ENCODE measurements at regions not wholly inside any gene's neighbourhood (a gene's known extent, or its start where the extent isn't known, plus 50 kb on each side); places are given as distances from the start of the nearest gene placed in this dataset.

DNA sequence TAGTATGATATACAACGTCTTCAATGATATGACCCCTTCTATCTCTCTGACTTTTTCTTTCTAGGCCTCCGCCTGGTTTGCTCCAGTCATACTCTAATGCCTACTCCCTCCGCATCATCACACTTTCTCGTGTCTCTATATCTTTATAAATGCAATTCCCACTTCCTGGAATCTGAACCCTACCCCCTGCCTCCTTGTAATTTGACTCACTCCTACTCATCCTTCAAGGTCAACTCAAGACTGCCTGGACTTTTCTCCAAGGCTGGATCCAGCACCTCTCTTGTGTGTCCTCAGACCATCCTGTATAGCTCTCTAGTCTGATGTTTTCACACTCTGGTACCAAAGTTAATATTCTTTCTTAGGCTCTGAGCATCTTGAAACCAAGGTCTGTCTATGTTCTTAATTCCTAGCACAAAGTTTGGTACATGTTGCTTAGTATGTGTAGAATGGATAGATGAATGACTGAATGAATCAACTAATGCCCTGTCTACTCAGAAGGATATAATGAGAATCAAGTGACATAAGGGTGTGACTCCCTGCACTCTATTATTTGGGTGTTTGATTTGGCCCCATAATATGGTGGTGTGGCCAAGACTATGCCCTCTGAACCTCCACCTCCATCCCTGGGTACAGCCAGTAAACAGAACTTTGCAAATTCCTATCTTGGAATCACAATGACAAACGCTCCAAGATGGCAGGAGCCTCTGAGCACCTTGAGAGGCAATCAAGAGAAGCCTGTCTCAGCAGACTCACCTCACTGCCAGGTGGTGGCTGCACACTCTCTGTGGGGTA lies 74.3 kb upstream of the SERP2 start:
- no peak overlapping the region for H3K4me3 Mint-ChIP-seq
- POLR2A ChIA-PET = no interaction called here
- ATAC-seq (no peak), DNase-seq (no peak)
- H3K36me3 Mint-ChIP-seq = no peaks in the 10 kb centered on the region
- H3K9me3 Mint-ChIP-seq = no peaks in the 10 kb centered on the region
- H3K4me1 Mint-ChIP-seq = peaks cover 6 to 13% (median 12%) of the 10 kb centered on the region in 4 donors
- no peak overlapping the region for H3K27ac Mint-ChIP-seq
- H3K27me3 Mint-ChIP-seq = peaks cover 2 to 9% (median 4%) of the 10 kb centered on the region in 5 donors

DNA sequence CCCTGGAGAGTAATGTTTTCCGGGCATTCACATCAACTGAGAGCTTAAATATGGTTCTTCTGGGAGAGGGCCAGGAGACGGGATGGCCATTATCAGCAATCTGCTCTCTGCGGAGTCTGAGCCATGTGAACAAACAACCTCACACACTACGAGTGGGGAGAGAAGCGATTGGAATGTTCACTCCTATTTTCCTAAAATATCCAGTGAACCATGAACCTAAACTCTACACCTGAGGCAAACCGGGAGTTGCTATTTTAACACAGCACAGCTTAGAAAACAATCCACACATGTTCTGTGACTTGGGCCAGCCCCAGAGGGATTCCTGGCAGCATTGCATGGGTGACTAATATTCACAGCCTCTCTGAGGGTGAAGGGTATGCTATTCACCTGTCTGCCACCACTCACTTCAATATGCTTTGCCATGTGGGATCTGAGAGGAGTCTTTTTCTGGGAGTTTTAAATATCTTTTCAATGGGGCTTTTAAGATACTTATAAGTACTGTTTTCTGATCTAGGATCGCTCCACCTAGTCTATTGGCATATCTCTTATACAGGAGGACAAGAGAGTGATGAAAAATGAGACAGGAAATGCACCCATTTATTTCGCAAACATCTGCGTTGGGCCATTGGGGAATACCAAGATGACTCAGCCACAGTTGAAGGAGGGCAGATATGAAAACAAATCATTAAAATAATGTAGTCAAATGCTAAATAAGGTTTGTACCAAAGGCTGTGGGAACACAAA lies 72.6 kb upstream of the SERP2 start:
- Mint-ChIP-seq H3K9me3 (no peaks in the 10 kb centered on the region), H3K4me3 (no peak overlapping the region), H3K4me1 (peaks cover 12 to 21% (median 13%) of the 10 kb centered on the region in 4 donors), H3K36me3 (no peaks in the 10 kb centered on the region), H3K27me3 (peaks cover 2 to 9% (median 4%) of the 10 kb centered on the region in 5 donors), H3K27ac (peak overlapping the region in 3 of 10 donors; percentile 3 to 40 (median 5))
- POLR2A ChIA-PET = no interaction called here
- no peak for ATAC-seq
- DNase-seq = no peak

DNA sequence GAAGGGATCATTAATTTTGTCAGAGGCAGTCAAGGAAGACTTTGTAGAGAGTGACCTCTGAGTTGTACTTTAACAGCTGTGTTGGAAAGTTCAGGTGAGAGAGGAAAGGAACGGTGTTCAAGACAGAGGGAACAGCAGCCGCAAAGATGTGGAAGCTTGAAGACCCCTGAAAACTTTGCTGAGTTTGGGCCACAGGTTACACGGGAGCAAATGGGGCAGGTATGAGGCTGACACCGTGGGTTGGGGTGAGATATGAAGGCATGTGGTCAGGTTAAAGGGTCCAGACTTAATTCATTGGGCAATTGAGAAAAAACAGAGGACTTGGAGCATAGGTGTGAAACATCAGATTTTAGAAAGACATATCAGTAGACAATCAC lies 72.0 kb upstream of the SERP2 start:
- POLR2A ChIA-PET = no interaction called here
- Mint-ChIP-seq H3K27ac (peak overlapping the region in 2 of 10 donors; percentile 3 to 5), H3K36me3 (no peaks in the 10 kb centered on the region), H3K9me3 (no peaks in the 10 kb centered on the region), H3K4me3 (no peak overlapping the region), H3K4me1 (peaks cover 16 to 27% (median 19%) of the 10 kb centered on the region in 4 donors), H3K27me3 (peaks cover 2 to 9% (median 4%) of the 10 kb centered on the region in 5 donors)
- DNase-seq = no peak
- ATAC-seq = no peak

DNA sequence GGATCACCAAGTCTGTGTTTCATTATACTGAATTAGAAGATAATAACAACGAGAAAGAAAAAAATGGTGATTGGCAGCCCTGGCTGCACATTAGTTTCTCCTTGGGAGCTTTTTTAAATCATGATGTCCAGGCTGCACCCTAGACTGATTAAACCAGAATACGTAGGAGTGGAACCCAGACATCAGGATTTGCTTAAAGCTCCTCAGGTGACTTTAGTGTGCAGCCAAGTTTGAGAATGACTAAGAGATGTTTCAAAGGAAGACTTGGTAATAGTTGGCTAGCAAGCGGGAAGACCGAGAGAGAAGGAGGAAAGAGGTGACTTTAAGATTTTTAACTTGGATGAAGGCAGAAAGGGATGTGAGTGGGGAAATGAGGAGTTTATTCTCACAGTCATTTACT lies 71.4 kb upstream of the SERP2 start:
- ATAC-seq (no peak), DNase-seq (no peak)
- H3K4me3 Mint-ChIP-seq = no peak overlapping the region
- H3K36me3 Mint-ChIP-seq = no peaks in the 10 kb centered on the region
- no peak overlapping the region for H3K27ac Mint-ChIP-seq
- no peaks in the 10 kb centered on the region for H3K9me3 Mint-ChIP-seq
- peaks cover 1 to 9% (median 4%) of the 10 kb centered on the region in 5 donors for H3K27me3 Mint-ChIP-seq
- H3K4me1 Mint-ChIP-seq = peaks cover 20 to 32% (median 24%) of the 10 kb centered on the region in 4 donors
- POLR2A ChIA-PET = no interaction called here

DNA sequence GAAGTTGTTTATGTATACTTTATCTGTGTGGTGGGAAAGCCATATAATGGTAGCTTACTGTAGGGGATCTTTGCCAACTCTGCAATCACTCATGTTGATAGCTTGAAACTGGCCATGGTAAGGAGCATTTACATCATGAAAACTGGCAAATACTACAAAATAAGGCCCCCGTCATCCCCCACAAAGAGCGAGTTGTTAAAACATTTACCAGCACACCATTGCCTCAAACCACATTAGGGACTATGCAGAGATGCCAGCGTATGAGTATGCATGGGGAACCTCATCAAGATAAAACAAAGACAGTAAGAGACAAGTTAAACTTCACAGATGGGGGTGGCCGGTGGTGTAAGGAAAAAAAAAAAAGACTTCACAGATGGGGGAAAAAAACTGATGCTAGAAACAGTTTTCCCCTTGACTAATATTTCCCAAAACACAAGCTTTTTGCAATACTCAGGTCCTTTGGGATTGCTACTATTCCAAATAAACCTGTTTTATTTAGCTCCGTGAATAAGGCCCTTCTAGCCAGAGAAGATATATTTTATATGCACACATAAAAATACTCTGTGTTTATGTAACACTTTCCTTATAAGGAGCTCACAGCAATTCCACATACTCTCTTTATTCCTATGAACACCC lies 70.6 kb upstream of the SERP2 start:
- ATAC-seq (peak in 1 of 2 donors; percentile 25), DNase-seq (peak in 2 of 10 donors; percentile 13 to 36)
- Mint-ChIP-seq H3K9me3 (no peaks in the 10 kb centered on the region), H3K4me3 (no peak overlapping the region), H3K27ac (no peak overlapping the region), H3K36me3 (no peaks in the 10 kb centered on the region), H3K4me1 (peaks cover 20 to 36% (median 26%) of the 10 kb centered on the region in 4 donors), H3K27me3 (peaks cover 1 to 9% (median 4%) of the 10 kb centered on the region in 5 donors)
- POLR2A ChIA-PET = interaction anchor here (0.6 kb wide), 1 partner anchor 140 kb away, joined by 5 read pairs; no protein-coding TSS in a partner anchor

DNA sequence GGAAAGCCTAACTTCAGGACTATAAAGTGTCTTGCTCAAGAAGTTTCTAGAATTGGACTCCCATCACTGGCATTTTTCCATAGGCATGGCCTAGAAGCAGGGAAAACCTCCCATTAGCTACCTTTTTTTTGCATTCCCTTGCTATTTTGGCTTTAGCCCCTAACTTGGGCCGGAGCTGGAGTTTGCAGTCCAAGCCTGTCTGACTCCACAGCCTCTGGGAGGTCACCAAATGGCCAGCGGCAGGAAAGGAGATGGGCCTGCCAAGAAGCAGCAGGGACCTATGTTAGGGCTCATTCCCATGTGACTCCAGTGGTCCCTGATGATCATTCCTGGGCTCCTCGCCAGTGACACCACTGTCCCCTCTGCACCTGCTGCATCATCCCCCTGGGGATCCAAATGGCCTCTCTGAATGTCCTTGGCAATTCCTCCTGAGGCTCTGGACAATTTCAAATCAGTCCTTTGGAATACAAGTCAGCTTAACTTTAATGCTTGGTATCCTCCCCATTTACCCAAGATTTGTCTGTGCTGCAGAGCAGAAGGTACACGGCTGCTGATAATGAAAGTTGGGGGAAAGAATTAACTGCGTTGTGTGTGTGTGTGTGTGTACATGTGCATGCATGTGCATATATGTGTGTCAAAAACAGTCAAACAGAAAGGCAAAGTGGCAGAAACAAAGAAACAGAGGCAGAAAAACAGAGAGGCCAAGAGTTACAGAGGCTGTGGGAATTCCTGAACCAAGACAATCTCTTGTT lies 69.8 kb upstream of the SERP2 start:
- POLR2A ChIA-PET = no interaction called here
- peak overlapping the region in 5 of 10 donors; percentile 39 to 65 (median 47) for H3K27ac Mint-ChIP-seq
- no peaks in the 10 kb centered on the region for H3K9me3 Mint-ChIP-seq
- peaks cover 1 to 9% (median 4%) of the 10 kb centered on the region in 5 donors for H3K27me3 Mint-ChIP-seq
- H3K4me3 Mint-ChIP-seq = no peak overlapping the region
- no peak for ATAC-seq
- DNase-seq = no peak
- peaks cover 20 to 36% (median 26%) of the 10 kb centered on the region in 4 donors for H3K4me1 Mint-ChIP-seq
- H3K36me3 Mint-ChIP-seq = no peaks in the 10 kb centered on the region

DNA sequence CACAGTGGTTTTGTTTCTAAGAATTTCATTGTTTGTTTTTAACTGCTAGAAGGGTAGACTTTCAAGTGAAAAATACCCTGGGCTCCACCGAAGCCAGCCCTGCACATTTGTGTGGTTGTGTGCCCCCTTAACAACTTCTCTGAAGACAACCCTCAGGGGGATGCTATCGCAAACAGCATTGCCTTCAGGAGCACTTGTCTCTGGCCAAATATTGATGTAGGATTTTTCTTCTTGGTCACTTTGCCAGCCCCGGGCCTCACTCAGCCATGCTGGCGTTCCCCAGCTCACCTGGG lies 69.2 kb upstream of the SERP2 start:
- no peak for ATAC-seq
- POLR2A ChIA-PET = no interaction called here
- no peak for DNase-seq
- no peaks in the 10 kb centered on the region for H3K36me3 Mint-ChIP-seq
- peaks cover 20 to 36% (median 26%) of the 10 kb centered on the region in 4 donors for H3K4me1 Mint-ChIP-seq
- H3K27me3 Mint-ChIP-seq = peaks cover 1 to 9% (median 4%) of the 10 kb centered on the region in 5 donors
- H3K4me3 Mint-ChIP-seq = no peak overlapping the region
- H3K9me3 Mint-ChIP-seq = no peaks in the 10 kb centered on the region
- H3K27ac Mint-ChIP-seq = peak overlapping the region in 4 of 10 donors; percentile 25 to 55 (median 38)

DNA sequence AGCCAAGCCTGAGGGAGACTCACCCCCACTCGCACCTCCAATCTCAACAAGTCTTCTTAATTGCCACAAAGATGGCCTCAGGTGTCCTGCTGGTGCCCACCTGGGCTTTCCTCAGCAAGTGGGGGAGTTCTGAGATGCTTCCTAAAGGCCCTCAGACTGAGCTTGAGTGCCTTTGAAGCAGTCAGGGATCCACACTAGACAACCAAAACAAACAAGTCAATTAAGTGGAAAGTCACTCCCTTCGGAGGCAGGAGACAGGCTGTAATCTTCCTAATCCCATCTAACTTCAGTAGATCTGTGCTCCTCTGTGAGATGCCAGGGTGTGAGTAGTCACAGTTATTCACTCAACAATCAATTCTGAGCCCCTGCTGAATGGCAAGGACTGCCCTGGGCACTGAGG lies 68.3 kb upstream of the SERP2 start:
- no peak for DNase-seq
- peaks cover 0 to 5% (median 2%) of the 10 kb centered on the region in 5 donors for H3K27me3 Mint-ChIP-seq
- H3K27ac Mint-ChIP-seq = peak overlapping the region in 5 of 10 donors; percentile 1 to 95 (median 78)

DNA sequence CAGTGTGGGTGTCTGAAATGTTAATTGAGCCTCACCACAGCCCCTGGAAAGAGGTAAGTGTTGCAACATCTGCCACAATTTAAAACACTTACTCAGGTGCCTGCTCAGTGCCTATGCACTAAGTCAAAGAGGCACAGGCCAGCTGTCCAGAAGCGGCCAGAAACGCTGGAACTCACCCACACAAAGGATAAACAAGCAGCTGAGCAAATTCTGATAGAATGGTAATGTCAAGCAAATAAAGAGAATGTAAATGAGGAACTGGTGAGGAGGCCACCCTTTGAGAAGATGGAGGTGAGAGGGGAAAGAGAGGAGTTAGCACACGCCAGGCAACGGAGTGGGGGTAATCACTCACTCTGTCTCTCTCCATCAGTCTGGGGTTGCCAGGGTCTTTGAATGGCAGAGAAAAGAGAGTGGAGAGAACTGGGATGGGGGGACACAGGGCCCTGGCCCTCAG lies 67.7 kb upstream of the SERP2 start:
- Mint-ChIP-seq H3K4me3 (peak overlapping the region in 8 of 10 donors; percentile 4 to 79 (median 56)), H3K36me3 (no peaks in the 10 kb centered on the region), H3K9me3 (no peaks in the 10 kb centered on the region), H3K4me1 (peaks cover 17 to 36% (median 26%) of the 10 kb centered on the region in 4 donors), H3K27ac (peak overlapping the region in 9 of 10 donors; percentile 74 to 95 (median 82)), H3K27me3 (peaks cover 0 to 3% (median 0%) of the 10 kb centered on the region in 5 donors)
- POLR2A ChIA-PET = interaction anchor here (1.0 to 1.3 kb wide), 2 partner anchors 27 to 32 kb away, joined by 4 to 5 read pairs; no protein-coding TSS in a partner anchor
- ATAC-seq (peak in 1 of 2 donors; percentile 3), DNase-seq (no peak)

More for the DNA sequence above, 68.3 kb upstream of the SERP2 start:
- Mint-ChIP-seq H3K36me3 (no peaks in the 10 kb centered on the region), H3K4me3 (no peak overlapping the region), H3K4me1 (peaks cover 18 to 36% (median 26%) of the 10 kb centered on the region in 4 donors), H3K9me3 (no peaks in the 10 kb centered on the region)
- no peak for ATAC-seq
- POLR2A ChIA-PET = no interaction called here

DNA sequence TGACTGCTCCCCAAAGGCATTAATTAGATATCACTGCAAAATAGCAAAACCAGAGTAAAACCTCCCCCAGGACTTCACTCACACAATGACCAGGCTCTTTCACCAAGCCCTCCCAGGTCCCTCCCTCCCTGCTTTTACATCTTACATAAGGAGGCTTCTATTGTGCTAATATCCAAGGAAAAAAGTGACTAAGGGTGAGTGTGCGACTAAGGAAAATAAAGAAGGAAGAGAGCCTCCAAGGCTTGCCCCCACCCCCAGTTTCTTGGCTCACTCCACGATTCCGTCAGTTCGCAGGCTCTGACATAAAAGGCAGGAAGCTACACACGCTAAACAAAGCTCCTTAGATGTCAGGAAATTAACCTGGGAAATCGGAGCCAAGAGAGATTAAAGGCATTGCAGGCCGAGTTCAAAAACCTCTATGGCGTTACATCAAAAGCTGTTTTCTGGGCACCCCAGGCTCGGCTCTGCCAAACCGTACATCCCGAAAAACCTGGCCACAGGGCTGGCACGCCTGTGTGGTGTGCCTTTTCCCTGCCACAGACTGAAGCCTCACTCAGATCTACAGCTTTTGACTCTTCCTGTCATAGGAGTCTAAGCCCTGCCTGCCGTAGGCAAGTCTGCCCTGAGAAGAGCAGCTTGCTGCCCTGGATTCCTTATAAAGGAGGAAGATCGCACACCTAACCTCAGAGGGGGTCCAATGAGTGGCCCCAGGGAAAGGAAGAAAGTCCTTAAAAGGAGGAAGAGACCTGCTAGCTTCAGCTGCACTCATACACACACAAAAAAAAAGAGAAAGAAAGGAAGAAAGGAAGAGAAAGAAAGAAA lies 67.0 kb upstream of the SERP2 start:
- DNase-seq (peak in 5 of 10 donors; percentile 11 to 42 (median 23)), ATAC-seq (peak; percentile 69 to 72)
- H3K36me3 Mint-ChIP-seq = no peaks in the 10 kb centered on the region
- H3K4me3 Mint-ChIP-seq = peak overlapping the region; percentile 49 to 84 (median 72)
- peaks cover 0 to 3% (median 0%) of the 10 kb centered on the region in 5 donors for H3K27me3 Mint-ChIP-seq
- POLR2A ChIA-PET = interaction anchor here (0.7 to 1.3 kb wide), 3 partner anchors 28 to 105 kb away, joined by 3 to 5 read pairs (median 4); no protein-coding TSS in a partner anchor
- peak overlapping the region; percentile 41 to 95 (median 85) for H3K27ac Mint-ChIP-seq
- no peaks in the 10 kb centered on the region for H3K9me3 Mint-ChIP-seq
- peaks cover 17 to 36% (median 23%) of the 10 kb centered on the region in 4 donors for H3K4me1 Mint-ChIP-seq

DNA sequence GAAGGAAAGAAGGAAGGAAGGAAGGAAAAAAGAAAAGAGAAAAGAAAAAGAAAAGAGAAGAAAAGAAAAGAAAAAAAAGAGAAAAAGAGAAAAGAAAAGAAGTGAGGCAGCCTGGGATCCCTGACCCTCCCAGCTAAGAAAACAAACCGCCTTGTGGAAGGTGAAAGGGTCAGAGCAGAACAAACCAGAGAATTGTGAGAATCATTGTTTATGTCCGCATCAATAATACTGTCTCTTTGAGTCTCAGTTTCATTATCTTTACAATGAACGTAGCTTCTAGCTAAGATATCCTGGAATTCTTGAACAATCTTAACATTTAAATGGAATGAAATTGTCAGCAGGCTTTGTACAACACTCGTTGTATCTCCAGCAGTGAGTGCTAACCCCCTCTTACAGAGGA lies 66.4 kb upstream of the SERP2 start:
- no peaks in the 10 kb centered on the region for H3K36me3 Mint-ChIP-seq
- DNase-seq = no peak
- peak overlapping the region in 7 of 10 donors; percentile 16 to 95 (median 78) for H3K27ac Mint-ChIP-seq
- no peak for ATAC-seq
- H3K4me3 Mint-ChIP-seq = peak overlapping the region in 4 of 10 donors; percentile 49 to 84 (median 78)
- no peaks in the 10 kb centered on the region for H3K9me3 Mint-ChIP-seq
- peaks cover 16 to 36% (median 23%) of the 10 kb centered on the region in 4 donors for H3K4me1 Mint-ChIP-seq
- H3K27me3 Mint-ChIP-seq = peaks cover 0 to 3% (median 0%) of the 10 kb centered on the region in 5 donors
- POLR2A ChIA-PET = interaction anchor here (0.7 kb wide), 1 partner anchor 106 kb away, joined by 3 read pairs; no protein-coding TSS in a partner anchor

Data from naive thymus-derived CD8-positive, alpha-beta T cell (primary cell).